ENCODE measurements at regions not wholly inside any gene's neighbourhood (a gene's known extent, or its start where the extent isn't known, plus 50 kb on each side); places are given as distances from the start of the nearest gene placed in this dataset.

GRCh38 chr9:135213566-135213965 is 126.1 kb downstream of the OLFM1 start:
- TF ChIP-seq GABPA (tag; conservative IDR thresholded peaks at IDR 0.05; ENCODE audit: low read depth) (no peak), ZBED1 (IDR thresholded peaks at IDR 0.05) (no peak), CTCF (IDR thresholded peaks at IDR 0.05 in 2 of 3, conservative IDR thresholded peaks at IDR 0.05 in 1 of 3; ENCODE audit: insufficient read depth in 2 of 3, low read depth in 1 of 3, low read length in 3 of 3) (no peak), PRPF4 (IDR thresholded peaks at IDR 0.05; ENCODE audit: insufficient read depth, low read depth, low read length, poor library complexity, severe bottlenecking) (no peak), E2F5 (CRISPR knock-in tag; IDR thresholded peaks at IDR 0.05) (no peak), E4F1 (CRISPR knock-in tag; IDR thresholded peaks at IDR 0.05; ENCODE audit: borderline replicate concordance) (no peak), ZC3H11A (IDR thresholded peaks at IDR 0.05; ENCODE audit: low read depth, low read length) (no peak), E2F6 (IDR thresholded peaks at IDR 0.05; ENCODE audit: borderline replicate concordance in 1 of 2, extremely low read depth in 1 of 2, insufficient read depth in 1 of 2, insufficient read length in 1 of 2, low read depth in 1 of 2, low read length in 1 of 2, poor library complexity in 1 of 2, severe bottlenecking in 1 of 2) (no peak), CHCHD3 (CRISPR knock-in tag; IDR thresholded peaks at IDR 0.05) (no peak), ZBTB11 (CRISPR knock-in tag; IDR thresholded peaks at IDR 0.05) (no peak)

Measured in K562 (cell line).